A549 (cell line): ENCODE measurements at regions not wholly inside any gene's neighbourhood (a gene's known extent, or its start where the extent isn't known, plus 50 kb on each side); places are given as distances from the start of the nearest gene placed in this dataset.

Experiments used
- CBX8 ChIP-seq: fragments of 200-600 bp; sonication (generic); IDR thresholded peaks from 2 replicates; pipeline ENCODE4 v1.6.1; 2016
- CHD2 ChIP-seq: fragments of 150-350 bp; IDR thresholded peaks from 2 replicates; pipeline ENCODE4 v1.6.1; 2014; ENCODE audit warnings: low read length; ENCODE audit not compliant: partially characterized antibody
- HDAC2 ChIP-seq: fragments of 200-600 bp; sonication (generic); IDR thresholded peaks from 2 replicates; pipeline ENCODE4 v1.6.1; 2016
- HOXA7 ChIP-seq: fragments of 250-450 bp; sonication (Bioruptor Pico); IDR thresholded peaks from 2 replicates; pipeline ENCODE4 v1.5.0; 2020; ENCODE audit warnings: mild to moderate bottlenecking, moderate library complexity
- POLR2A ChIP-seq: IDR thresholded peaks from 2 replicates; pipeline ENCODE4 v1.6.1; 2012; ENCODE audit warnings: mild to moderate bottlenecking, low read length
- SREBF2 ChIP-seq: fragments of 450-650 bp; IDR thresholded peaks from 2 replicates; pipeline ENCODE4 v1.6.1; 2014; ENCODE audit warnings: mild to moderate bottlenecking, moderate library complexity
- ZNF302 ChIP-seq: fragments of 250-450 bp; sonication (Bioruptor Pico); IDR thresholded peaks from 2 replicates; pipeline ENCODE4 v1.9.0; 2021; ENCODE audit warnings: inconsistent platforms, mild to moderate bottlenecking, moderate library complexity
- TF ChIP-seq, protein P1 (sequence below): fragments of >200 bp; sonication (Bioruptor Twin); formaldehyde crosslinking; IDR thresholded peaks from 3 replicates; pipeline ENCODE4 v1.5.1; 2016
- TF ChIP-seq, protein P2 (sequence below): fragments of 200-600 bp; sonication (generic); IDR thresholded peaks from 2 replicates; pipeline ENCODE4 v1.6.1; 2016; ENCODE audit warnings: antibody characterized with exemption, mild to moderate bottlenecking, moderate library complexity
- TF ChIP-seq, protein P3 (sequence below): fragments of 450-650 bp; IDR thresholded peaks from 2 replicates; pipeline ENCODE4 v1.6.1; 2014; ENCODE audit warnings: antibody characterized with exemption

DNA sequence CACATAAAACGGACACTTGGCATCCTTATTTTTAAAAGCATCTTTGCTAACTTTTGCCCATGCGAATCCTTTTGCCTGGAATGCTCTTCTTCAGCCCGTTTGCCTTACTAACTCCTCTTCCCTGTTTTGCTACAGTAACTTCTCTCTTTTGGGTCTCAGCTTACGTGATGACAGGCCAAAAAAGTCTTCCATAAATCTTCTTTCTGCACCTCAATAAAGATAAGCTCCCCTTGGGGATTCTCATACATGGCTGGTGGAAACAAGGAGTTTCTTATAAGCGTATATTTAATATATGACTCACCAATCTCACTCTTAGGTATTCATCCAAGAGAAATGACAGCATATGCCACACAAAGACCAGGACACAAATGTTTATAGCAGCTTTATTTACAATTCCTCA, 192.7 kb downstream of the RCHY1 start:
- TF ChIP-seq, protein P1, sequence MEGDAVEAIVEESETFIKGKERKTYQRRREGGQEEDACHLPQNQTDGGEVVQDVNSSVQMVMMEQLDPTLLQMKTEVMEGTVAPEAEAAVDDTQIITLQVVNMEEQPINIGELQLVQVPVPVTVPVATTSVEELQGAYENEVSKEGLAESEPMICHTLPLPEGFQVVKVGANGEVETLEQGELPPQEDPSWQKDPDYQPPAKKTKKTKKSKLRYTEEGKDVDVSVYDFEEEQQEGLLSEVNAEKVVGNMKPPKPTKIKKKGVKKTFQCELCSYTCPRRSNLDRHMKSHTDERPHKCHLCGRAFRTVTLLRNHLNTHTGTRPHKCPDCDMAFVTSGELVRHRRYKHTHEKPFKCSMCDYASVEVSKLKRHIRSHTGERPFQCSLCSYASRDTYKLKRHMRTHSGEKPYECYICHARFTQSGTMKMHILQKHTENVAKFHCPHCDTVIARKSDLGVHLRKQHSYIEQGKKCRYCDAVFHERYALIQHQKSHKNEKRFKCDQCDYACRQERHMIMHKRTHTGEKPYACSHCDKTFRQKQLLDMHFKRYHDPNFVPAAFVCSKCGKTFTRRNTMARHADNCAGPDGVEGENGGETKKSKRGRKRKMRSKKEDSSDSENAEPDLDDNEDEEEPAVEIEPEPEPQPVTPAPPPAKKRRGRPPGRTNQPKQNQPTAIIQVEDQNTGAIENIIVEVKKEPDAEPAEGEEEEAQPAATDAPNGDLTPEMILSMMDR: no peak
- TF ChIP-seq, protein P2, sequence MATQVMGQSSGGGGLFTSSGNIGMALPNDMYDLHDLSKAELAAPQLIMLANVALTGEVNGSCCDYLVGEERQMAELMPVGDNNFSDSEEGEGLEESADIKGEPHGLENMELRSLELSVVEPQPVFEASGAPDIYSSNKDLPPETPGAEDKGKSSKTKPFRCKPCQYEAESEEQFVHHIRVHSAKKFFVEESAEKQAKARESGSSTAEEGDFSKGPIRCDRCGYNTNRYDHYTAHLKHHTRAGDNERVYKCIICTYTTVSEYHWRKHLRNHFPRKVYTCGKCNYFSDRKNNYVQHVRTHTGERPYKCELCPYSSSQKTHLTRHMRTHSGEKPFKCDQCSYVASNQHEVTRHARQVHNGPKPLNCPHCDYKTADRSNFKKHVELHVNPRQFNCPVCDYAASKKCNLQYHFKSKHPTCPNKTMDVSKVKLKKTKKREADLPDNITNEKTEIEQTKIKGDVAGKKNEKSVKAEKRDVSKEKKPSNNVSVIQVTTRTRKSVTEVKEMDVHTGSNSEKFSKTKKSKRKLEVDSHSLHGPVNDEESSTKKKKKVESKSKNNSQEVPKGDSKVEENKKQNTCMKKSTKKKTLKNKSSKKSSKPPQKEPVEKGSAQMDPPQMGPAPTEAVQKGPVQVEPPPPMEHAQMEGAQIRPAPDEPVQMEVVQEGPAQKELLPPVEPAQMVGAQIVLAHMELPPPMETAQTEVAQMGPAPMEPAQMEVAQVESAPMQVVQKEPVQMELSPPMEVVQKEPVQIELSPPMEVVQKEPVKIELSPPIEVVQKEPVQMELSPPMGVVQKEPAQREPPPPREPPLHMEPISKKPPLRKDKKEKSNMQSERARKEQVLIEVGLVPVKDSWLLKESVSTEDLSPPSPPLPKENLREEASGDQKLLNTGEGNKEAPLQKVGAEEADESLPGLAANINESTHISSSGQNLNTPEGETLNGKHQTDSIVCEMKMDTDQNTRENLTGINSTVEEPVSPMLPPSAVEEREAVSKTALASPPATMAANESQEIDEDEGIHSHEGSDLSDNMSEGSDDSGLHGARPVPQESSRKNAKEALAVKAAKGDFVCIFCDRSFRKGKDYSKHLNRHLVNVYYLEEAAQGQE: no peak
- no peak for TF ChIP-seq SREBF2
- TF ChIP-seq HDAC2: no peak
- TF ChIP-seq POLR2A: no peak
- no peak for TF ChIP-seq CHD2
- TF ChIP-seq HOXA7 (CRISPR knock-in tag): no peak
- TF ChIP-seq CBX8: no peak
- TF ChIP-seq, protein P3, sequence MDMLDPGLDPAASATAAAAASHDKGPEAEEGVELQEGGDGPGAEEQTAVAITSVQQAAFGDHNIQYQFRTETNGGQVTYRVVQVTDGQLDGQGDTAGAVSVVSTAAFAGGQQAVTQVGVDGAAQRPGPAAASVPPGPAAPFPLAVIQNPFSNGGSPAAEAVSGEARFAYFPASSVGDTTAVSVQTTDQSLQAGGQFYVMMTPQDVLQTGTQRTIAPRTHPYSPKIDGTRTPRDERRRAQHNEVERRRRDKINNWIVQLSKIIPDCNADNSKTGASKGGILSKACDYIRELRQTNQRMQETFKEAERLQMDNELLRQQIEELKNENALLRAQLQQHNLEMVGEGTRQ: no peak
- no peak for TF ChIP-seq ZNF302
